H1 (cell line): ENCODE measurements at regions not wholly inside any gene's neighbourhood (a gene's known extent, or its start where the extent isn't known, plus 50 kb on each side); places are given as distances from the start of the nearest gene placed in this dataset.

Source experiments
- CTCF ChIA-PET: fragments of 300-600 bp; sonication (Branson Sonifier 250); formaldehyde crosslinking; loops from one replicate; lab custom pipeline; 2021; ENCODE audit not compliant: partially characterized antibody; lab: Charles Lee
- POLR2A ChIA-PET: fragments of 300-600 bp; sonication (Branson Sonifier 250); formaldehyde crosslinking; loops from one replicate; lab custom pipeline; 2021; ENCODE audit warnings: inconsistent platforms; ENCODE audit not compliant: partially characterized antibody; lab: Charles Lee
- DNase-seq, 2 experiments: peaks; one replicate each; pipeline versions ENCODE4 v3.0.0 to v3.0.0-alpha.2; 2010 to 2022; ENCODE audit warnings: low spot score in 2 of 2, low read depth in 1 of 2, mixed read lengths in 1 of 2
- FAIRE-seq: peaks from 2 replicates; lab custom pipeline; 2011; peaks lifted over from hg19 to GRCh38; lab: Jason Lieb, UNC
- H2AFZ ChIP-seq: 2 replicates; pipeline ENCODE4 v1.8.1; 2012; ENCODE audit warnings: low read length, inconsistent platforms
- H2AK5ac ChIP-seq: 2 replicates; pipeline ENCODE4 v1.6.1; 2013; ENCODE audit warnings: low read depth, low read length
- H2BK120ac ChIP-seq: replicated peaks from 2 replicates; pipeline ENCODE3; 2013; ENCODE audit warnings: low read depth, low read length, inconsistent platforms
- H2BK12ac ChIP-seq: 2 replicates; pipeline ENCODE4 v1.6.1; 2013; ENCODE audit warnings: low read depth, low read length
- H2BK15ac ChIP-seq: 2 replicates; pipeline ENCODE4 v1.6.1; 2013; ENCODE audit warnings: low read length
- H2BK20ac ChIP-seq: 2 replicates; pipeline ENCODE4 v1.6.1; 2013; ENCODE audit warnings: low read length
- H2BK5ac ChIP-seq: 2 replicates; pipeline ENCODE4 v1.6.1; 2013; ENCODE audit warnings: low read depth, low read length
- H3K14ac ChIP-seq: 2 replicates; pipeline ENCODE4 v1.6.1; 2013; ENCODE audit warnings: inconsistent platforms; ENCODE audit not compliant: insufficient read length
- H3K18ac ChIP-seq: 2 replicates; pipeline ENCODE4 v1.6.1; 2013; ENCODE audit warnings: low read length; ENCODE audit errors: extremely low read depth
- H3K23ac ChIP-seq: 2 replicates; pipeline ENCODE4 v1.6.1; 2013; ENCODE audit warnings: inconsistent platforms; ENCODE audit not compliant: insufficient read length
- H3K23me2 ChIP-seq: 2 replicates; pipeline ENCODE4 v1.6.1; 2013; ENCODE audit warnings: low read depth, low read length
- H3K27ac ChIP-seq: 2 replicates; pipeline ENCODE4 v1.6.1; 2011; ENCODE audit warnings: low read depth, low read length, inconsistent platforms
- H3K27me3 ChIP-seq, 4 experiments: replicated peaks in 1 of 4; 1 replicate in 1 of 4; 2 replicates in 3 of 4; pipeline versions ENCODE4 v1.6.1 to v1.8.1; 2011 to 2013; ENCODE audit warnings: low read length in 3 of 4, mild to moderate bottlenecking in 3 of 4, inconsistent platforms in 2 of 4, mixed read lengths in 2 of 4, moderate library complexity in 1 of 4; ENCODE audit not compliant: control insufficient read depth in 3 of 4, insufficient read depth in 3 of 4; ENCODE audit errors: extremely low read depth in 1 of 4
- H3K36me3 ChIP-seq, 4 experiments: 2 replicates each; pipeline versions ENCODE4 v1.6.1 to v1.8.1; 2011 to 2013; ENCODE audit warnings: mild to moderate bottlenecking in 4 of 4, low read length in 3 of 4, moderate library complexity in 2 of 4, control low read depth in 1 of 4, inconsistent platforms in 1 of 4; ENCODE audit not compliant: insufficient read depth in 4 of 4, control insufficient read depth in 2 of 4
- H3K4ac ChIP-seq: replicated peaks from 2 replicates; pipeline ENCODE3; 2013; ENCODE audit warnings: low read length, low read depth, mixed read lengths, inconsistent platforms; ENCODE audit not compliant: insufficient read length
- H3K4me1 ChIP-seq, 4 experiments: replicated peaks in 1 of 4; 1 replicate in 1 of 4; 2 replicates in 3 of 4; pipeline versions ENCODE4 v1.6.1 to v1.8.1; 2011 to 2013; ENCODE audit warnings: low read length in 3 of 4, inconsistent platforms in 2 of 4, mixed read lengths in 1 of 4; ENCODE audit not compliant: insufficient read depth in 4 of 4, control insufficient read depth in 3 of 4
- H3K4me2 ChIP-seq, 2 experiments: 2 replicates each; pipeline versions ENCODE4 v1.6.1 to v1.8.1; 2011 to 2013; ENCODE audit warnings: low read depth in 2 of 2, low read length in 2 of 2, control low read depth in 1 of 2, inconsistent platforms in 1 of 2, mild to moderate bottlenecking in 1 of 2; ENCODE audit not compliant: insufficient read depth in 1 of 2
- H3K4me3 ChIP-seq, 4 experiments: fragments of 200-600, 300-600 bp in 1 of 4; sonication (generic), shearing (Covaris generic), sonication (Bioruptor Twin) in 1 of 4; 2 replicates each; pipeline versions ENCODE4 v1.5.1 to v1.8.1; 2011 to 2016; ENCODE audit warnings: low read length in 4 of 4, low read depth in 3 of 4, control low read depth in 2 of 4, inconsistent platforms in 2 of 4, mild to moderate bottlenecking in 2 of 4, mixed read lengths in 1 of 4, moderate library complexity in 1 of 4; ENCODE audit not compliant: insufficient read depth in 2 of 4; ENCODE audit errors: extremely low read depth in 1 of 4
- H3K56ac ChIP-seq: replicated peaks from 2 replicates; pipeline ENCODE3; 2013; ENCODE audit warnings: low read depth, mild to moderate bottlenecking, mixed read lengths, low read length, inconsistent platforms; ENCODE audit not compliant: insufficient read length
- H3K79me1 ChIP-seq: 2 replicates; pipeline ENCODE4 v1.6.1; 2013; ENCODE audit warnings: low read depth, low read length, control low read depth
- H3K79me2 ChIP-seq, 2 experiments: 2 replicates each; pipeline versions ENCODE4 v1.6.1 to v1.8.1; 2012 to 2013; ENCODE audit warnings: low read length in 2 of 2, mild to moderate bottlenecking in 2 of 2, inconsistent platforms in 1 of 2; ENCODE audit not compliant: insufficient read depth in 2 of 2, control insufficient read depth in 1 of 2
- H3K9ac ChIP-seq, 4 experiments: replicated peaks in 1 of 4; 1 replicate in 1 of 4; 2 replicates in 3 of 4; pipeline versions ENCODE4 v1.6.1 to v1.8.1; 2011 to 2013; ENCODE audit warnings: low read depth in 3 of 4, low read length in 3 of 4, control low read depth in 2 of 4, mild to moderate bottlenecking in 2 of 4, moderate library complexity in 2 of 4, inconsistent platforms in 1 of 4; ENCODE audit errors: extremely low read depth in 1 of 4
- H3K9me3 ChIP-seq, 2 experiments: 2 replicates each; pipeline versions ENCODE4 v1.6.1 to v1.8.1; 2012 to 2013; ENCODE audit warnings: mild to moderate bottlenecking in 2 of 2, moderate library complexity in 2 of 2, control low read depth in 1 of 2, inconsistent platforms in 1 of 2, low read depth in 1 of 2, low read length in 1 of 2, mixed read lengths in 1 of 2; ENCODE audit not compliant: insufficient read depth in 2 of 2
- H4K20me1 ChIP-seq, 2 experiments: replicated peaks in 1 of 2; 2 replicates each; pipeline versions ENCODE3 to v1.8.1; 2011 to 2013; ENCODE audit warnings: inconsistent platforms in 2 of 2, low read length in 2 of 2, mild to moderate bottlenecking in 1 of 2; ENCODE audit not compliant: insufficient read depth in 2 of 2, control insufficient read depth in 1 of 2
- H4K5ac ChIP-seq: 2 replicates; pipeline ENCODE4 v1.6.1; 2013; ENCODE audit warnings: low read length, low read depth, mixed read lengths, inconsistent platforms; ENCODE audit not compliant: insufficient read length
- H4K8ac ChIP-seq: 2 replicates; pipeline ENCODE4 v1.8.0; 2013; ENCODE audit warnings: mild to moderate bottlenecking, moderate library complexity, low read length, inconsistent platforms; ENCODE audit not compliant: insufficient read depth; ENCODE audit errors: extremely low read depth
- H4K91ac ChIP-seq: replicated peaks from 2 replicates; pipeline ENCODE3; 2013; ENCODE audit warnings: low read length, mixed read lengths, inconsistent platforms; ENCODE audit not compliant: insufficient read length
- ASH2L ChIP-seq: fragments of 200-600, 300-600 bp; sonication (generic); IDR thresholded peaks from one replicate; pipeline ENCODE4 v1.7.1; 2017; ENCODE audit warnings: low read length
- BRCA1 ChIP-seq: IDR thresholded peaks from 2 replicates; pipeline ENCODE4 v1.6.1; 2012; ENCODE audit warnings: low read depth, low read length, improper control_type of control experiment
- EP300 ChIP-seq, 2 experiments: IDR thresholded peaks; 1 replicate in 1 of 2; 2 replicates in 1 of 2; pipeline ENCODE4 v1.6.1; 2011 to 2012; ENCODE audit warnings: low read depth in 2 of 2, low read length in 2 of 2, mild to moderate bottlenecking in 2 of 2, borderline replicate concordance in 1 of 2, inconsistent platforms in 1 of 2, moderate library complexity in 1 of 2
- NANOG ChIP-seq: IDR thresholded peaks from 2 replicates; pipeline ENCODE4 v1.6.1; 2011; ENCODE audit warnings: low read length, low read depth, mild to moderate bottlenecking, inconsistent platforms; ENCODE audit not compliant: insufficient read depth, poor library complexity, severe bottlenecking
- PHF8 ChIP-seq: fragments of 200-600 bp; sonication (generic); conservative IDR thresholded peaks from 2 replicates; pipeline ENCODE4 v1.7.1; 2012; ENCODE audit warnings: low read depth, mild to moderate bottlenecking, inconsistent platforms, low read length, moderate library complexity
- POU5F1 ChIP-seq: IDR thresholded peaks from 2 replicates; pipeline ENCODE4 v1.6.1; 2011; ENCODE audit warnings: low read depth, mild to moderate bottlenecking, low read length, moderate library complexity
- SIRT6 ChIP-seq: IDR thresholded peaks from one replicate; pipeline ENCODE4 v1.7.1; 2012; ENCODE audit warnings: low read length, inconsistent platforms
- SUZ12 ChIP-seq: fragments of 200-600 bp; sonication (generic); IDR thresholded peaks from 2 replicates; pipeline ENCODE4 v1.6.1; 2012; ENCODE audit warnings: mild to moderate bottlenecking, inconsistent platforms, low read length, moderate library complexity, mixed read lengths
- ZNF274 ChIP-seq: IDR thresholded peaks from 2 replicates; pipeline ENCODE4 v1.7.0; 2012; ENCODE audit warnings: low read length, borderline replicate concordance; ENCODE audit errors: extremely low read depth
- WGBS, 2 experiments: shearing (Covaris generic) in 1 of 2; methylation state at CpG; one replicate each; pipeline versions ENCODE4 v1.1.6 to v1.1.7; 2013 to 2015; ENCODE audit warnings: low lambda C conversion rate in 2 of 2, mixed read lengths in 2 of 2, inconsistent platforms in 1 of 2, low coverage in 1 of 2, missing lambda C conversion rate in 1 of 2; ENCODE audit not compliant: insufficient replicate concordance in 2 of 2, insufficient coverage in 1 of 2, insufficient read length in 1 of 2; ENCODE audit errors: extremely low coverage in 1 of 2, missing lambda C conversion rate in 1 of 2; 5-methylcytosine and 5-hydroxymethylcytosine counted together
- TF ChIP-seq, protein P1 (sequence below): IDR thresholded peaks from 2 replicates; pipeline ENCODE4 v1.6.1; 2011; ENCODE audit warnings: low read length, improper control_type of control experiment
- TF ChIP-seq, protein P2 (sequence below): IDR thresholded peaks from 2 replicates; pipeline ENCODE4 v1.6.1; 2012; ENCODE audit warnings: inconsistent platforms

DNA sequence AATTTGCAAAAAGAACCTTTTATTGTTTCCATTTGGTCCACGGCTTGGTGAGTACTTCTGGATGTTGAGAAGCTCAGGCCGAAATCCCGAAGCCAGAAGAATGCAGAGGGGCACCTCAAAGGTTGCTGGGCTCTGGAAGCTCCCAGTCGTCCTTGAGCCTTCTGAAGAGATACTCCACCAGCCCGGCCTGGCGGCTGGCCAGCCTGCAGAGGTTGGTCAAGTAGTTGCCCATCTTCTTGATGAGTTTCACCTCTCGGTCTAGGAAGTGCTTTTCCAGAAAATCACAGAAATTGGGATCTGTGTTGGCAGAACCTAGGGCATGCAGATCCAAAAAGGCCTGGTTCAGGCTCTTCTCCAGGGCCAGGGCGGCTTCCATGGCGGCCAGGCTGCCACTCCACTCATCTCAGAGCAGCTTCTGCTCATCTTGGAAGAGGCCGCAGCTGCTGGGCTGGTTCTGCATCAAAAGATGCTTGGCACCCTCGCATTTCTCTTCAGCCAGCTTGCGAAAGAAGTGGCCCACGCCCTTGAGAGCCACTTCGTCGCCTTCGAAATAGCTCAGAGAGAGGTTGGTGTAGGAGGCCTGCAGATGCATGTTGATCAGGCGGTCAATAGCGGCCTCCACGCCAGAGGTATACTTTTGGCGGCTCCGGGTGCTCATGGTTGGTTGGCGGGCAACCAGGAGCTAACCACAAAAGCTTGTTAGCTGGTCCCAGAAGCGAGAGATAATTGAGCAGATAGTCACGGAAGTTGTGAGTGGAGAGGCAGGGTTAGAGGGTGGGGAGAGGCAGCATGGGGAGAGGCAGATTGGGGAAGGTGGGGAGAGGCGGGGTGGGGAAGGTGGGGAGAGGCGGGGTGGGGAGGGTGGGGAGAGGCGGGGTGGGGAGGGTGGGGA is 76.5 kb upstream of the TSPAN7 start:
- CTCF ChIA-PET, result no interaction called here
- H4K20me1 ChIP-seq, result no peaks in the 10 kb centered on the region
- no peaks in the 10 kb centered on the region for H3K23me2 ChIP-seq
- no peak overlapping the region for H3K9ac ChIP-seq
- FAIRE-seq, result no peak
- peak overlapping the region; percentile 51; the same call in 1 of the 2 replicates for H4K8ac ChIP-seq
- H3K4me1 ChIP-seq, result no peaks in the 10 kb centered on the region
- no peaks in the 10 kb centered on the region for H3K36me3 ChIP-seq
- H2AFZ ChIP-seq, result no peak overlapping the region
- no peak overlapping the region for H2BK15ac ChIP-seq
- H2BK5ac ChIP-seq, result no peak overlapping the region
- H3K27ac ChIP-seq, result no peak overlapping the region
- no peak overlapping the region for H4K5ac ChIP-seq
- no peak overlapping the region for H2AK5ac ChIP-seq
- DNase-seq, result no peak
- no peak overlapping the region for H3K14ac ChIP-seq
- no peak overlapping the region for H4K91ac ChIP-seq
- no peaks in the 10 kb centered on the region for H3K79me2 ChIP-seq
- H3K4me2 ChIP-seq, result no peak overlapping the region
- 94% methylated on average over 17 of the region's 27 CpGs; no CpG with 5 or more reads in 1 of the 2 experiments for WGBS, 2 experiments
- H2BK12ac ChIP-seq, result no peak overlapping the region
- H3K18ac ChIP-seq, result no peak overlapping the region
- H3K79me1 ChIP-seq, result no peaks in the 10 kb centered on the region
- POLR2A ChIA-PET, result no interaction called here
- H3K9me3 ChIP-seq, result no peaks in the 10 kb centered on the region
- no peak overlapping the region for H3K4me3 ChIP-seq
- no peak overlapping the region for H3K23ac ChIP-seq
- H3K4ac ChIP-seq, result no peak overlapping the region
- H2BK120ac ChIP-seq, result no peak overlapping the region
- H3K56ac ChIP-seq, result no peak overlapping the region
- H3K27me3 ChIP-seq, result no peaks in the 10 kb centered on the region
- no peak overlapping the region for H2BK20ac ChIP-seq
- TF ChIP-seq SIRT6 (no peak), EP300 (IDR thresholded peaks at IDR 0.05; ENCODE audit: borderline replicate concordance in 1 of 2, low read depth in 2 of 2, low read length in 2 of 2) (no peak), SUZ12 (no peak), ASH2L (no peak), PHF8 (no peak), BRCA1 (no peak), NANOG (no peak), ZNF274 (no peak), POU5F1 (no peak)
- TF ChIP-seq, protein P1, sequence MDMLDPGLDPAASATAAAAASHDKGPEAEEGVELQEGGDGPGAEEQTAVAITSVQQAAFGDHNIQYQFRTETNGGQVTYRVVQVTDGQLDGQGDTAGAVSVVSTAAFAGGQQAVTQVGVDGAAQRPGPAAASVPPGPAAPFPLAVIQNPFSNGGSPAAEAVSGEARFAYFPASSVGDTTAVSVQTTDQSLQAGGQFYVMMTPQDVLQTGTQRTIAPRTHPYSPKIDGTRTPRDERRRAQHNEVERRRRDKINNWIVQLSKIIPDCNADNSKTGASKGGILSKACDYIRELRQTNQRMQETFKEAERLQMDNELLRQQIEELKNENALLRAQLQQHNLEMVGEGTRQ, result no peak
- TF ChIP-seq, protein P2, sequence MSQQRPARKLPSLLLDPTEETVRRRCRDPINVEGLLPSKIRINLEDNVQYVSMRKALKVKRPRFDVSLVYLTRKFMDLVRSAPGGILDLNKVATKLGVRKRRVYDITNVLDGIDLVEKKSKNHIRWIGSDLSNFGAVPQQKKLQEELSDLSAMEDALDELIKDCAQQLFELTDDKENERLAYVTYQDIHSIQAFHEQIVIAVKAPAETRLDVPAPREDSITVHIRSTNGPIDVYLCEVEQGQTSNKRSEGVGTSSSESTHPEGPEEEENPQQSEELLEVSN, result no peak
